HFFc6 (cell line): ENCODE measurements at regions not wholly inside any gene's neighbourhood (a gene's known extent, or its start where the extent isn't known, plus 50 kb on each side); places are given as distances from the start of the nearest gene placed in this dataset.
"Not testable (repeated sequence)": the region's sequence is repeated elsewhere in the genome, so short reads cannot be mapped to it uniquely, and the experiment has no call there.

Experiments
- DNase-seq: peaks from one replicate; pipeline ENCODE4 v3.0.0-alpha.2; 2018
- H3K27ac Mint-ChIP-seq: 2 replicates; pipeline ENCODE4 v1.8.0; 2020; ENCODE audit warnings: mild to moderate bottlenecking, mixed read lengths
- H3K27me3 Mint-ChIP-seq: 2 replicates; pipeline ENCODE4 v1.8.0; 2021; ENCODE audit warnings: mild to moderate bottlenecking, moderate library complexity, mixed read lengths; ENCODE audit not compliant: insufficient read depth
- H3K36me3 Mint-ChIP-seq: 2 replicates; pipeline ENCODE4 v1.8.0; 2021; ENCODE audit warnings: low read depth, mixed read lengths
- H3K4me1 Mint-ChIP-seq: 2 replicates; pipeline ENCODE4 v1.8.0; 2020; ENCODE audit warnings: low read depth, mixed read lengths
- H3K4me3 Mint-ChIP-seq: 2 replicates; pipeline ENCODE4 v1.8.0; 2020; ENCODE audit warnings: mild to moderate bottlenecking, moderate library complexity, mixed read lengths
- H3K9me3 Mint-ChIP-seq: 2 replicates; pipeline ENCODE4 v1.8.0; 2020; ENCODE audit warnings: mild to moderate bottlenecking, mixed read lengths
- CTCF ChIP-seq: fragments of 200-600 bp; sonication (generic); IDR thresholded peaks from 2 replicates; pipeline ENCODE4 v1.5.0; 2021; ENCODE audit warnings: antibody characterized with exemption, mild to moderate bottlenecking

GRCh38 chr5:177941386-177941785, 54.7 kb downstream of the PROP1 start:
- H3K36me3 Mint-ChIP-seq, H3K9me3 Mint-ChIP-seq, H3K4me1 Mint-ChIP-seq, H3K27ac Mint-ChIP-seq, H3K27me3 Mint-ChIP-seq, DNase-seq, H3K4me3 Mint-ChIP-seq: not testable (repeated sequence)

- not testable (repeated sequence) for H3K36me3 Mint-ChIP-seq, H3K4me1 Mint-ChIP-seq, H3K27ac Mint-ChIP-seq, DNase-seq, H3K27me3 Mint-ChIP-seq, H3K9me3 Mint-ChIP-seq
- H3K4me3 Mint-ChIP-seq: peak overlapping the region; percentile 86
Measured at GRCh38 chr5:177939246-177940171, 56.5 kb downstream of the PROP1 start.

- H3K27me3 Mint-ChIP-seq, H3K4me1 Mint-ChIP-seq: not testable (repeated sequence)
- peak overlapping the region; percentile 86 for H3K4me3 Mint-ChIP-seq
Measured at GRCh38 chr5:177938767-177939166, 57.3 kb downstream of the PROP1 start.

GRCh38 chr5:177934233-177934632, 61.8 kb downstream of the PROP1 start:
- H3K27me3 Mint-ChIP-seq, H3K4me1 Mint-ChIP-seq, H3K27ac Mint-ChIP-seq, H3K36me3 Mint-ChIP-seq, H3K9me3 Mint-ChIP-seq, H3K4me3 Mint-ChIP-seq: not testable (repeated sequence)
- DNase-seq: peak; percentile 10
- peak; percentile 63 for TF ChIP-seq CTCF

More at GRCh38 chr5:177938767-177939166, 57.3 kb downstream of the PROP1 start:
- not testable (repeated sequence) for H3K9me3 Mint-ChIP-seq, H3K36me3 Mint-ChIP-seq, DNase-seq, H3K27ac Mint-ChIP-seq

- H3K4me3 Mint-ChIP-seq, H3K9me3 Mint-ChIP-seq, H3K27me3 Mint-ChIP-seq, H3K27ac Mint-ChIP-seq, H3K36me3 Mint-ChIP-seq, H3K4me1 Mint-ChIP-seq: not testable (repeated sequence)
- DNase-seq: peak; percentile 10
Measured at GRCh38 chr5:177930269-177931022, 65.6 kb downstream of the PROP1 start.

- not testable (repeated sequence) for DNase-seq, H3K9me3 Mint-ChIP-seq, H3K4me1 Mint-ChIP-seq, H3K4me3 Mint-ChIP-seq, H3K27me3 Mint-ChIP-seq, H3K27ac Mint-ChIP-seq, H3K36me3 Mint-ChIP-seq
Measured at GRCh38 chr5:177929618-177930017, 66.4 kb downstream of the PROP1 start.

- not testable (repeated sequence) for H3K9me3 Mint-ChIP-seq
Measured at GRCh38 chr5:177927500-177927899, 68.5 kb downstream of the PROP1 start.

GRCh38 chr5:177924577-177924976, 71.5 kb downstream of the PROP1 start:
- not testable (repeated sequence) for H3K27me3 Mint-ChIP-seq, H3K9me3 Mint-ChIP-seq, H3K4me3 Mint-ChIP-seq, H3K36me3 Mint-ChIP-seq, H3K4me1 Mint-ChIP-seq, DNase-seq, H3K27ac Mint-ChIP-seq

More at GRCh38 chr5:177927500-177927899, 68.5 kb downstream of the PROP1 start:
- not testable (repeated sequence) for H3K36me3 Mint-ChIP-seq, H3K4me3 Mint-ChIP-seq, H3K27me3 Mint-ChIP-seq, DNase-seq, H3K4me1 Mint-ChIP-seq, H3K27ac Mint-ChIP-seq

- not testable (repeated sequence) for H3K4me1 Mint-ChIP-seq, H3K4me3 Mint-ChIP-seq, H3K27ac Mint-ChIP-seq, DNase-seq, H3K36me3 Mint-ChIP-seq, H3K27me3 Mint-ChIP-seq, H3K9me3 Mint-ChIP-seq
Measured at GRCh38 chr5:177923837-177924236, 72.2 kb downstream of the PROP1 start.

- not testable (repeated sequence) for H3K9me3 Mint-ChIP-seq, H3K27ac Mint-ChIP-seq, H3K4me3 Mint-ChIP-seq, H3K27me3 Mint-ChIP-seq, H3K4me1 Mint-ChIP-seq, H3K36me3 Mint-ChIP-seq, DNase-seq
Measured at GRCh38 chr5:177923189-177923588, 72.9 kb downstream of the PROP1 start.

- H3K27ac Mint-ChIP-seq, DNase-seq, H3K4me3 Mint-ChIP-seq, H3K4me1 Mint-ChIP-seq, H3K36me3 Mint-ChIP-seq, H3K27me3 Mint-ChIP-seq, H3K9me3 Mint-ChIP-seq: not testable (repeated sequence)
Measured at GRCh38 chr5:177909261-177909660, 86.8 kb downstream of the PROP1 start.

- H3K4me1 Mint-ChIP-seq, H3K27me3 Mint-ChIP-seq, H3K9me3 Mint-ChIP-seq, DNase-seq, H3K36me3 Mint-ChIP-seq, H3K27ac Mint-ChIP-seq, H3K4me3 Mint-ChIP-seq: not testable (repeated sequence)
Measured at GRCh38 chr5:177902806-177903205, 93.2 kb downstream of the PROP1 start.

- not testable (repeated sequence) for H3K36me3 Mint-ChIP-seq, H3K27ac Mint-ChIP-seq, H3K27me3 Mint-ChIP-seq, H3K4me1 Mint-ChIP-seq, H3K9me3 Mint-ChIP-seq, DNase-seq, H3K4me3 Mint-ChIP-seq
Measured at GRCh38 chr5:177900066-177900465, 96.0 kb downstream of the PROP1 start.
